ENCODE measurements at regions not wholly inside any gene's neighbourhood (a gene's known extent, or its start where the extent isn't known, plus 50 kb on each side); places are given as distances from the start of the nearest gene placed in this dataset.

GRCh38 chr10:106310596-106310995 lies 853.9 kb downstream of the SORCS1 start:
- TF ChIP-seq POLR2A (IDR thresholded peaks at IDR 0.05) (no peak), CTCF (IDR thresholded peaks at IDR 0.05) (no peak)
